Caco-2 (cell line): ENCODE measurements at regions not wholly inside any gene's neighbourhood (a gene's known extent, or its start where the extent isn't known, plus 50 kb on each side); places are given as distances from the start of the nearest gene placed in this dataset.

Source experiments
- BruUV-seq: library from RNA; stranded (reverse); fragments of 400-500 nt; replicated peaks from 2 replicates; lab custom pipeline; 2021; lab: Mats Ljungman, UMichigan
- CTCF ChIA-PET: fragments of 300-600 bp; sonication (Branson Sonifier 250); formaldehyde crosslinking; loops from one replicate; lab custom pipeline; 2022; ENCODE audit warnings: antibody characterized with exemption; lab: Charles Lee
- POLR2A ChIA-PET: fragments of 300-600 bp; sonication (Branson Sonifier 250); formaldehyde crosslinking; loops from one replicate; lab custom pipeline; 2022; ENCODE audit warnings: antibody characterized with exemption; lab: Charles Lee
- DNase-seq, 2 experiments: peaks; one replicate each; pipeline versions ENCODE4 v3.0.0 to v3.0.0-alpha.2; 2020 to 2022
- H3K27me3 ChIP-seq: replicated peaks from 2 replicates; pipeline ENCODE4 v1.6.0; 2011; ENCODE audit warnings: low read length; ENCODE audit not compliant: control insufficient read depth, insufficient read depth
- H3K36me3 ChIP-seq: 2 replicates; pipeline ENCODE4 v1.5.1; 2011; ENCODE audit warnings: low read length; ENCODE audit not compliant: control insufficient read depth, insufficient read depth
- H3K4me1 ChIP-seq: fragments of 250-450 bp; sonication (Bioruptor Pico); 2 replicates; pipeline ENCODE4 v1.5.1; 2020; ENCODE audit warnings: mild to moderate bottlenecking
- H3K4me3 ChIP-seq: 2 replicates; pipeline ENCODE4 v1.5.1; 2011; ENCODE audit warnings: low read depth, mild to moderate bottlenecking, control low read depth, low read length
- H3K9me3 ChIP-seq: fragments of 250-450 bp; sonication (Bioruptor Pico); 2 replicates; pipeline ENCODE4 v1.5.1; 2020; ENCODE audit warnings: mild to moderate bottlenecking, moderate library complexity
- H3K27ac Mint-ChIP-seq: one replicate; pipeline ENCODE4 v1.8.0; 2022; ENCODE audit warnings: mixed read lengths; ENCODE audit not compliant: unreplicated experiment
- H3K27me3 Mint-ChIP-seq: one replicate; pipeline ENCODE4 v1.8.0; 2022; ENCODE audit warnings: mixed read lengths; ENCODE audit not compliant: insufficient read depth, unreplicated experiment
- H3K36me3 Mint-ChIP-seq: one replicate; pipeline ENCODE4 v1.8.0; 2022; ENCODE audit warnings: mild to moderate bottlenecking, mixed read lengths; ENCODE audit not compliant: insufficient read depth, unreplicated experiment
- H3K4me1 Mint-ChIP-seq: one replicate; pipeline ENCODE4 v1.8.0; 2022; ENCODE audit warnings: low read depth, mixed read lengths; ENCODE audit not compliant: unreplicated experiment
- H3K4me3 Mint-ChIP-seq: one replicate; pipeline ENCODE4 v1.8.0; 2022; ENCODE audit warnings: mild to moderate bottlenecking, moderate library complexity, mixed read lengths; ENCODE audit not compliant: unreplicated experiment
- H3K9me3 Mint-ChIP-seq: one replicate; pipeline ENCODE4 v1.8.0; 2022; ENCODE audit warnings: mixed read lengths; ENCODE audit not compliant: unreplicated experiment
- intact Hi-C: fragments of 100-400 bp; cut with micrococcal nuclease; formaldehyde crosslinking; loops from one replicate; pipeline ENCODE4 v1.10.0; 2022; ENCODE audit not compliant: unreplicated experiment
- TF ChIP-seq, protein P1 (sequence below), 2 experiments: fragments of 200-600 bp in 1 of 2; IDR thresholded peaks; 1 replicate in 1 of 2; 2 replicates in 1 of 2; pipeline versions ENCODE4 v1.5.1 to v1.8.0; 2011 to 2022; ENCODE audit warnings: antibody characterized with exemption in 1 of 2, control low read depth in 1 of 2, inconsistent platforms in 1 of 2, low read depth in 1 of 2, low read length in 1 of 2, mild to moderate bottlenecking in 1 of 2, moderate library complexity in 1 of 2; ENCODE audit not compliant: insufficient read depth in 1 of 2, severe bottlenecking in 1 of 2, unreplicated experiment in 1 of 2

DNA sequence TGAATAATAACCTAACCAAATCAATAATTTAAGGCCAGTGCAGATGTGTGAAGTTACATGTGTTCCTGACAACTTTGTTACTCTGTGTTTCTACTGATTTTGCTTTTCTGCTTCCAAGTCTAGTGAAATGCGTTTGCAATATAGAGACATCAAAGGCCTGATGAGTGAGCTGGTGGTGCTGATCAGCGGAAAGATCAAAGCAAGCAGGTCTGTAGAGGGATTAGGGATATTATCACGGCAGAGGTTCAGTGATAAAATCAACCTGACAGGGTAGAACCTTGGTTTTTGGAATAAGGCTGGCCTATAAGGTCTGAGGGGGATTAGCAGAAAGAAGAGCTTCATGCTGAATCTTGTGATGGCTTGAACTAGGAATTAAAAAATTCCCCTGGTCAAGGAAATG is 111.7 kb downstream of the EDEM1 start:
- CTCF ChIA-PET: interaction anchor here (1.0 to 1.4 kb wide), 2 partner anchors 66 to 72 kb away, joined by 3 to 4 read pairs; no protein-coding TSS in a partner anchor
- peak; percentile 53 to 55 for DNase-seq
- H3K9me3 Mint-ChIP-seq: peaks cover 15% of the 10 kb centered on the region
- H3K4me1 Mint-ChIP-seq: peaks cover 25% of the 10 kb centered on the region
- TF ChIP-seq, protein P1, sequence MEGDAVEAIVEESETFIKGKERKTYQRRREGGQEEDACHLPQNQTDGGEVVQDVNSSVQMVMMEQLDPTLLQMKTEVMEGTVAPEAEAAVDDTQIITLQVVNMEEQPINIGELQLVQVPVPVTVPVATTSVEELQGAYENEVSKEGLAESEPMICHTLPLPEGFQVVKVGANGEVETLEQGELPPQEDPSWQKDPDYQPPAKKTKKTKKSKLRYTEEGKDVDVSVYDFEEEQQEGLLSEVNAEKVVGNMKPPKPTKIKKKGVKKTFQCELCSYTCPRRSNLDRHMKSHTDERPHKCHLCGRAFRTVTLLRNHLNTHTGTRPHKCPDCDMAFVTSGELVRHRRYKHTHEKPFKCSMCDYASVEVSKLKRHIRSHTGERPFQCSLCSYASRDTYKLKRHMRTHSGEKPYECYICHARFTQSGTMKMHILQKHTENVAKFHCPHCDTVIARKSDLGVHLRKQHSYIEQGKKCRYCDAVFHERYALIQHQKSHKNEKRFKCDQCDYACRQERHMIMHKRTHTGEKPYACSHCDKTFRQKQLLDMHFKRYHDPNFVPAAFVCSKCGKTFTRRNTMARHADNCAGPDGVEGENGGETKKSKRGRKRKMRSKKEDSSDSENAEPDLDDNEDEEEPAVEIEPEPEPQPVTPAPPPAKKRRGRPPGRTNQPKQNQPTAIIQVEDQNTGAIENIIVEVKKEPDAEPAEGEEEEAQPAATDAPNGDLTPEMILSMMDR (IDR thresholded peaks at IDR 0.05; ENCODE audit: insufficient read depth in 1 of 2, low read depth in 1 of 2, low read length in 1 of 2, severe bottlenecking in 1 of 2, unreplicated experiment in 1 of 2): no peak
- Histone ChIP-seq H3K36me3 (no peaks in the 10 kb centered on the region), H3K4me3 (no peak overlapping the region), H3K9me3 (no peaks in the 10 kb centered on the region), H3K27me3 (no peaks in the 10 kb centered on the region), H3K4me1 (peaks cover 25% of the 10 kb centered on the region)
- peak overlapping the region; percentile 25 for H3K27ac Mint-ChIP-seq
- no peaks in the 10 kb centered on the region for H3K36me3 Mint-ChIP-seq
- no peaks in the 10 kb centered on the region for H3K27me3 Mint-ChIP-seq
- POLR2A ChIA-PET: interaction anchor here (0.6 kb wide), 1 partner anchor 103 kb away, joined by 3 read pairs; no protein-coding TSS in a partner anchor
- no TSS peak for BruUV-seq
- no peak overlapping the region for H3K4me3 Mint-ChIP-seq
- intact Hi-C loops: no loop called here

GRCh38 chr3:5300638-5301037 is 113.1 kb downstream of the EDEM1 start:
- intact Hi-C loops: loop anchor here (5.0 to 10.0 kb wide), 3 partner anchors 163 to 784 kb away; no protein-coding TSS in a partner anchor
- no peaks in the 10 kb centered on the region for H3K36me3 Mint-ChIP-seq
- Histone ChIP-seq H3K36me3 (no peaks in the 10 kb centered on the region), H3K4me1 (peaks cover 40% of the 10 kb centered on the region), H3K4me3 (no peak overlapping the region), H3K27me3 (no peaks in the 10 kb centered on the region), H3K9me3 (no peaks in the 10 kb centered on the region)
- no TSS peak for BruUV-seq
- no peak for DNase-seq
- TF ChIP-seq, protein P1 (IDR thresholded peaks at IDR 0.05; ENCODE audit: insufficient read depth in 1 of 2, low read depth in 1 of 2, low read length in 1 of 2, severe bottlenecking in 1 of 2, unreplicated experiment in 1 of 2): no peak
- POLR2A ChIA-PET: no interaction called here
- peaks cover 11% of the 10 kb centered on the region for H3K9me3 Mint-ChIP-seq
- H3K27me3 Mint-ChIP-seq: no peaks in the 10 kb centered on the region
- peaks cover 34% of the 10 kb centered on the region for H3K4me1 Mint-ChIP-seq
- H3K4me3 Mint-ChIP-seq: no peak overlapping the region
- no peak overlapping the region for H3K27ac Mint-ChIP-seq
- CTCF ChIA-PET: no interaction called here

- Mint-ChIP-seq H3K4me1 (peaks cover 34% of the 10 kb centered on the region), H3K9me3 (no peaks in the 10 kb centered on the region), H3K27me3 (no peaks in the 10 kb centered on the region), H3K27ac (no peak overlapping the region), H3K36me3 (no peaks in the 10 kb centered on the region), H3K4me3 (no peak overlapping the region)
- H3K36me3 ChIP-seq: no peaks in the 10 kb centered on the region
- peaks cover 44% of the 10 kb centered on the region for H3K4me1 ChIP-seq
- ChIA-PET POLR2A (no interaction called here), CTCF (no interaction called here)
- DNase-seq: no peak
- no TSS peak for BruUV-seq
- TF ChIP-seq, protein P1 (IDR thresholded peaks at IDR 0.05; ENCODE audit: insufficient read depth in 1 of 2, low read depth in 1 of 2, low read length in 1 of 2, severe bottlenecking in 1 of 2, unreplicated experiment in 1 of 2): no peak
- no peak overlapping the region for H3K4me3 ChIP-seq
- intact Hi-C loops: loop anchor here (5.0 to 10.0 kb wide), 3 partner anchors 164 to 783 kb away; no protein-coding TSS in a partner anchor
- no peaks in the 10 kb centered on the region for H3K27me3 ChIP-seq
- H3K9me3 ChIP-seq: no peaks in the 10 kb centered on the region
These were observed 114.3 kb downstream of the EDEM1 start for GRCh38 chr3:5301651-5302297.
